ENCODE measurements at regions not wholly inside any gene's neighbourhood (a gene's known extent, or its start where the extent isn't known, plus 50 kb on each side); places are given as distances from the start of the nearest gene placed in this dataset.
"Not testable (repeated sequence)": the region's sequence is repeated elsewhere in the genome, so short reads cannot be mapped to it uniquely, and the experiment has no call there.

GRCh38 chr22:23418159-23418788 is 161.8 kb downstream of the IGLL1 start:
- DNase-seq (no peak), ATAC-seq (no peak)
- Histone ChIP-seq H3K9me3 (no peaks in the 10 kb centered on the region), H3K4me3 (no peak overlapping the region), H3K27me3 (peaks cover 0 to 16% (median 0%) of the 10 kb centered on the region in 9 donors), H3K36me3 (no peaks in the 10 kb centered on the region), H3K27ac (no peak overlapping the region), H3K4me1 (no peaks in the 10 kb centered on the region)
- intact Hi-C loops (cut with DNase I): no loop called here
- 68 to 79% (median 73%) methylated on average over 10 to 12 of the region's 12 CpGs for WGBS, 4 donors
- no peak for TF ChIP-seq CTCF (IDR thresholded peaks at IDR 0.05)
- TF ChIP-seq POLR2A (IDR thresholded peaks at IDR 0.05): no peak

- H3K27me3 ChIP-seq: peaks cover 0 to 16% (median 0%) of the 10 kb centered on the region in 9 donors
- H3K4me3 ChIP-seq; H3K36me3 ChIP-seq; ATAC-seq; H3K4me1 ChIP-seq; H3K9me3 ChIP-seq; H3K27ac ChIP-seq; DNase-seq; intact Hi-C loops (cut with DNase I): not testable (repeated sequence)
- WGBS, 4 donors: 75 to 88% (median 83%) methylated on average over 3 of the region's 3 CpGs
Observed at GRCh38 chr22:23417327-23417726, 162.8 kb downstream of the IGLL1 start.

GRCh38 chr22:23416169-23416690 is 163.9 kb downstream of the IGLL1 start:
- DNase-seq (peak in 1 of 5 donors; percentile 1), ATAC-seq (peak in 1 of 4 donors; percentile 26)
- H3K36me3 ChIP-seq; H3K9me3 ChIP-seq; H3K4me3 ChIP-seq; H3K27ac ChIP-seq; intact Hi-C loops (cut with DNase I); H3K4me1 ChIP-seq: not testable (repeated sequence)
- 45 to 69% (median 55%) methylated on average over 6 to 7 of the region's 8 CpGs for WGBS, 4 donors
- H3K27me3 ChIP-seq: peaks cover 0 to 16% (median 0%) of the 10 kb centered on the region in 9 donors

GRCh38 chr22:23415490-23415851 is 164.6 kb downstream of the IGLL1 start:
- WGBS, 4 donors: 48 to 63% (median 60%) methylated on average over 8 of the region's 8 CpGs
- no peak overlapping the region for H3K27ac ChIP-seq
- intact Hi-C loops (cut with DNase I): no loop called here

More at GRCh38 chr22:23415490-23415851, 164.6 kb downstream of the IGLL1 start:
- H3K36me3 ChIP-seq: no peaks in the 10 kb centered on the region
- no peaks in the 10 kb centered on the region for H3K9me3 ChIP-seq
- no peaks in the 10 kb centered on the region for H3K4me1 ChIP-seq
- DNase-seq: no peak
- no peak for ATAC-seq
- H3K4me3 ChIP-seq: no peak overlapping the region
- TF ChIP-seq CTCF (IDR thresholded peaks at IDR 0.05) (no peak), POLR2A (IDR thresholded peaks at IDR 0.05) (no peak)
- peaks cover 0 to 16% (median 0%) of the 10 kb centered on the region in 9 donors for H3K27me3 ChIP-seq

Data from heart left ventricle (tissue), 16 donors.